Psoas muscle (tissue), 7 donors: ENCODE measurements at regions not wholly inside any gene's neighbourhood (a gene's known extent, or its start where the extent isn't known, plus 50 kb on each side); places are given as distances from the start of the nearest gene placed in this dataset.

ENCODE experiments used
- ATAC-seq, 4 donors: fragments of 200-7000 bp; cut with Tn5 transposase; one replicate each; pipeline ENCODE4 v1.9.1; 2020; ENCODE audit warnings: moderate library complexity in 3 of 4, mild to moderate bottlenecking in 2 of 4
- DNase-seq, 2 donors: peaks; one replicate each; pipeline ENCODE4 v3.0.0-alpha.2; 2020
- H3K27ac ChIP-seq: fragments of 200-600 bp; one replicate; pipeline ENCODE4 v1.8.0; 2022
- H3K27me3 ChIP-seq, 3 donors: fragments of 200-600 bp in 1 of 3; one replicate each; pipeline versions ENCODE4 v1.6.1 to v1.8.0; 2013 to 2022; ENCODE audit warnings: low read length in 2 of 3, mild to moderate bottlenecking in 2 of 3, moderate library complexity in 1 of 3; ENCODE audit not compliant: insufficient read depth in 3 of 3
- H3K36me3 ChIP-seq, 2 donors: fragments of 200-600 bp in 1 of 2; one replicate each; pipeline versions ENCODE4 v1.6.1 to v1.8.0; 2013 to 2022; ENCODE audit warnings: low read depth in 1 of 2, mild to moderate bottlenecking in 1 of 2, moderate library complexity in 1 of 2; ENCODE audit not compliant: insufficient read depth in 1 of 2
- H3K4me1 ChIP-seq: fragments of 200-600 bp; one replicate; pipeline ENCODE4 v1.8.0; 2022
- H3K4me3 ChIP-seq: fragments of 200-600 bp; one replicate; pipeline ENCODE4 v1.8.0; 2022; ENCODE audit warnings: mild to moderate bottlenecking
- H3K9me3 ChIP-seq: fragments of 200-600 bp; one replicate; pipeline ENCODE4 v1.8.0; 2022
- CTCF ChIP-seq: fragments of 200-600 bp; IDR thresholded peaks from one replicate; pipeline ENCODE4 v1.8.0; 2022; ENCODE audit warnings: antibody characterized with exemption
- WGBS, 3 donors: extraction: QIAGEN DNeasy Blood & Tissue Kit; methylation state at CpG; one replicate each; pipeline versions ENCODE4 v1.1.6 to v1.1.7; 2013; 5-methylcytosine and 5-hydroxymethylcytosine counted together
- intact Hi-C, 2 donors: fragments of 100-400 bp; cut with DNase I; formaldehyde crosslinking; loops; one replicate each; pipeline versions ENCODE4 v1.11.0 to v1.14.2; 2022
- donor health status: healthy with polysubstance abuse.
- donor health status: DM: no; HTN: no; CAD: no; lungs with moderate emphysema.
- donor health status: Bipolar disorder and iron deficiency.
- donor health status: healthy.
- donor health status: DM: yes; HTN: yes; CAD: no.
- donor health status: DM: no; HTN: no; CAD: no.
- donor health status: DM: yes; HTN: yes; CAD: no.

DNA sequence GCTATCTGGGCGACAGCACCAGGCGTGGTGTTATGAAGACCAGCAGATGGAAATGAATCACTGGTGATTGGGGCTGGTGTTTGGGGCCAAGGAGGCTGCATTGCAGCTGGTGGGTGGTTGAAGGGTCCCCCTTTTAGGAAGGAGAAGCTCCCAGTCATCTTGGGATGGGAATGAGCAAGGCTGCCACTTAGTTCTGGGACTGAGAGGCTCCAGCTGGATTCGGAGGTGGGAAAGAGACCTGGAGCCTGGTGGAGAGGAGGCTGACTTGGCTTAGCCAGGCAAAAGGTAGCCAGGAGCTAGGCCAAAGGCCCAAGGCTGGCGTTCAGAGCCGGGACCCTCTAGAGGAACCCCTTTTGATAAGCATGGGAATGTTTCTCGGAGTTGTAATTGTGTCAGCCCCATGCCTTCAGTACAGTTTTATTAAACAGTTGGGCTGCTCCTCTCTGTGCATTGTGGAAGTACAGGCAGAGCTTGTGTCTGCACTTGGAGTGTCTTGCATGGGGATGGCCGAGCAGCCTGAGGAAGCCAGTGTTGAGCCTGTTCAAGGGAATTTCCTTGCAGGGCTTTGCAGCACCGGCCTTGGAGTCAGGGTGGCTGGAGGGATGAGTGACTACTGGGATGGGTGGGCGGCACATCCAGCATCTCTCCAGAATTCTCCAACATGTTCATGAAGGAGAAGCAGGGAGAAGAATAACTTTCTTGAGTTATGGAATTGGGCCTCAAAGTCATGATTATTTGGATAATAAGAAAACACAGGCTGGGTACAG, 234.9 kb downstream of the BAMBI start:
- Histone ChIP-seq H3K27me3 (no peaks in the 10 kb centered on the region), H3K4me3 (no peak overlapping the region), H3K27ac (no peak overlapping the region), H3K9me3 (no peaks in the 10 kb centered on the region), H3K4me1 (no peaks in the 10 kb centered on the region), H3K36me3 (no peaks in the 10 kb centered on the region)
- DNase-seq (no peak), ATAC-seq (no peak)
- 90 to 96% (median 96%) methylated on average over 9 of the region's 9 CpGs for WGBS, 3 donors
- no peak for TF ChIP-seq CTCF
- intact Hi-C loops: no loop called here

- Histone ChIP-seq H3K36me3 (no peaks in the 10 kb centered on the region), H3K27ac (no peak overlapping the region), H3K27me3 (no peaks in the 10 kb centered on the region), H3K9me3 (no peaks in the 10 kb centered on the region), H3K4me3 (no peak overlapping the region), H3K4me1 (no peaks in the 10 kb centered on the region)
- ATAC-seq (no peak), DNase-seq (no peak)
- WGBS, 3 donors: 84 to 87% (median 84%) methylated on average over 12 of the region's 12 CpGs
- intact Hi-C loops: no loop called here
- no peak for TF ChIP-seq CTCF
These were observed 236.3 kb downstream of the BAMBI start for GRCh38 chr10:28913436-28914237.

DNA sequence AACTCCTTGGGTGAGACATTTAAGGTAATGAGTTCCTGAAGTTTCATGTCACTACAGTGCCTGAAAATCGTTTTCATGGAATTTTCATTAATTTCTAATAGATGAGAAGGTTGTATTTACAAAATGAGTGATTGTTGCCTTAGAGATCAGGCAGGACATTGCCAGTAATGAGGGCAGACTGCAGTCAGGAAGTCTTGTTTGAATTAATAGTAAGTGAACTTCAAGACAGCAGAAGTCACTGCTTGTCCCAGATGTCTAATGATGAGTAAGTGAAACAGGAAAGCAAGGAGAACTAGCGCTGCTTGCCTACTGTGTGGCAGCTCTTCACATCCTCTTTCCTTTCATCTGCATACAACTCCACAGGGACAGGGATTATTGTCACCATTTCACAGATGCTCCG, 237.4 kb downstream of the BAMBI start:
- DNase-seq (no peak), ATAC-seq (no peak)
- H3K27me3 ChIP-seq: no peaks in the 10 kb centered on the region
- H3K4me3 ChIP-seq: no peak overlapping the region
- TF ChIP-seq CTCF: no peak
- H3K4me1 ChIP-seq: no peaks in the 10 kb centered on the region
- no peaks in the 10 kb centered on the region for H3K36me3 ChIP-seq
- 55 to 66% (median 63%) methylated on average over 3 of the region's 3 CpGs for WGBS, 3 donors
- H3K27ac ChIP-seq: no peak overlapping the region
- no peaks in the 10 kb centered on the region for H3K9me3 ChIP-seq
- intact Hi-C loops: no loop called here

GRCh38 chr10:28915989-28916588, 238.8 kb downstream of the BAMBI start:
- no peaks in the 10 kb centered on the region for H3K36me3 ChIP-seq
- whole genome bisulfite sequencing, 3 donors: 68 to 79% (median 77%) methylated on average over 9 of the region's 9 CpGs
- ATAC-seq (no peak), DNase-seq (no peak)
- no peaks in the 10 kb centered on the region for H3K9me3 ChIP-seq
- intact Hi-C loops: no loop called here
- no peaks in the 10 kb centered on the region for H3K4me1 ChIP-seq
- TF ChIP-seq CTCF: no peak
- H3K27me3 ChIP-seq: no peaks in the 10 kb centered on the region
- H3K4me3 ChIP-seq: no peak overlapping the region
- H3K27ac ChIP-seq: no peak overlapping the region
